HUDEP-2 (cell line): ENCODE measurements at regions not wholly inside any gene's neighbourhood (a gene's known extent, or its start where the extent isn't known, plus 50 kb on each side); places are given as distances from the start of the nearest gene placed in this dataset.
A peak's percentile ranks its signal among the peaks of the same experiment; 100 is the strongest.
"Not testable (repeated sequence)": the region's sequence is repeated elsewhere in the genome, so short reads cannot be mapped to it uniquely, and the experiment has no call there.

Experiments
- DNase-seq, 76 experiments: peaks; one replicate each; lab custom pipeline; 2025; ENCODE audit not compliant: unreplicated experiment in 76 of 76; lab: John Stamatoyannopoulos, UW

DNA sequence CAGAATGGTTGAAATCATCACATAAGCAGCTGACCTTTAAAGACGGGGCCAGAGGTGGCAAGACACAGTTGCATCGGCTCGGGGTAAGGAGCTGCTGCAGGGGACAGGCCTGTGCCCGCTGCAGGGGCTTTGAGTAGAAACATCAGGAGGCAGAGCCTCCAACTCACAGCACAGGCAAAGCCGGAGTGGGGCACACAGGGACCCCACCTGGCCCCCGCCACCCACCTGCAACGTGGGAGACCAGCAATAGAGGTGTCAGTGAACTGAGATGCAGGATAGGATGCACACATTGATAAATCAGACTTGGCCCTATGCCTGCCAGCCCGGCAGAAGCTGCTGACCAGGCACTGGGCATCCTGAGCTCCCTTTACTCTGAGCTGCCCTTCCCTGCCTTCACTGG, 257.2 kb downstream of the NPHP4 start:
- DNase-seq: no peak

DNA sequence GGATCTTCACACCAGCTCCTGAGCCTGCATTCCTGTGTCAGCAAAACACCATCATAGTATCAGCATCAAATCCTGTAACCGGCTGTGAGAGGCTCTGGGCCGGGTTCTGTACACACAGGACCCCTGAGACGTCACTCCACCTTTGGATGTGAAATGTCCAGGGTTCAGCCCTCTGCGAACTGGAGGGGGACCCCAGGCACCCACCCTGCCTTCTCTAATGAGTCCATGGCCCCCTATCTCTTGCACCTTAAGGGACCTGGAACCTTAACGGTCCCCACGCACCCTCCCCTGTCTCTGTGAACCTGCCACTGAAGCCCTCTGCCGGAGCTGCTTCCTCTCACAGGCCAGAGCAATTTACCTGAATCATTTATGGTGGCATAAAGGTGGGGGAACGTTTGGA, 257.8 kb downstream of the NPHP4 start:
- no peak for DNase-seq

GRCh38 chr1:5733596-5733995, 258.6 kb downstream of the NPHP4 start:
- DNase-seq: no peak

DNA sequence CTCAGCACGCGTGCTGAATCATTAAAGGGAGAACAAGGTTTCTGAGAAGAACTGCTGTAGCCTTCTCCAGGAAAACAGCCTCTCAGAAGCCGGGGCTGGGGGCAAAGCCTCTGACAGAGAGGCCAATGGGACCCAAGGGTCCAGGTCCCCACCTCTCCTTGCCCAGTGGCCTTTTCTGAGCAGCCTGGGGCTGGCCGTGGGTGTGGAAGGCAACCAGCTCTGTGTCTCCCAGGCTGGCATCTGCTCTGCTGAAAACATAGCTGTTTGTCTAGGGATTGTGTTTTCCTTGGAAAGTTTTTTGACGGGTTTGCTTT, 261.2 kb downstream of the NPHP4 start:
- DNase-seq: no peak

DNA sequence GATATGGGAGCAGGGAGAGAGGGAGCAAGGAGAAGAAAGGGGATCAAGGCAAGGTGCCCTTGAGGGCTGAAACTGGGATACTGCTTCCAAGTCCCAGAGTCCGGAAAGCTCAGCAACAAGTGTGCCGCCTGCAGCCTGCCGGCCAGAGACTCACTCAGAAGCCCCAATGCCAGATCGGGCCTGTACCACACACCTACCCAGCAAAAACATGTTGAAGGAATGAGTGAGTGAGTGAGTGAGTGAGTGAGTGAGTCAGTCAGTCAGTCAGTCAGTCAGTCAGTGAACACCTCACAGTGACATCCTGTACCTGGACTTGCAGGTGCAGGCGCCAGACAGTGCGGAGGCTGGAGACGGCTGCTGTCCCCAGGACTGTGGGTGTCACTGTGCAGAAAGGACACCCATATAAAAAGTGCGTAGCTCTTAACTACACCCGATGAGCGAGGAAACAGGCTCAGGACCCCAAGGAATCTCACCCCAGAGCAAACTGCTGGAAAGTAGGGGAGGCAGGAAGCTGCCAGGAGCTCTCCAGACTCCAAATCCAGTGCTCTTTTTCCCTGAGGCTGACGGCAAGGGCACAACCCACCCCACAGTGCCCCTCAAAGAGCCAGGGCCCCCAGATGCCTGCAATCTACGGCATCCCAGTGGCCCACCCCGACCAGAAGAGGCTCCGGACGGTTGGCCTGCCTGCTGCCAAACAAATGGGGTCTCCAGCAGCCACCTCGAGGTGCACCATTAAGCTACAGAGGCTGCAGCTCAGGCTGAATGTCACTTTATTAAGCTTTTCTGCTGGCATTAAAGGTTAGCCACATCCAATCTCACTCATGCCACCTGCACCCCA, 261.7 kb downstream of the NPHP4 start:
- no peak for DNase-seq

DNA sequence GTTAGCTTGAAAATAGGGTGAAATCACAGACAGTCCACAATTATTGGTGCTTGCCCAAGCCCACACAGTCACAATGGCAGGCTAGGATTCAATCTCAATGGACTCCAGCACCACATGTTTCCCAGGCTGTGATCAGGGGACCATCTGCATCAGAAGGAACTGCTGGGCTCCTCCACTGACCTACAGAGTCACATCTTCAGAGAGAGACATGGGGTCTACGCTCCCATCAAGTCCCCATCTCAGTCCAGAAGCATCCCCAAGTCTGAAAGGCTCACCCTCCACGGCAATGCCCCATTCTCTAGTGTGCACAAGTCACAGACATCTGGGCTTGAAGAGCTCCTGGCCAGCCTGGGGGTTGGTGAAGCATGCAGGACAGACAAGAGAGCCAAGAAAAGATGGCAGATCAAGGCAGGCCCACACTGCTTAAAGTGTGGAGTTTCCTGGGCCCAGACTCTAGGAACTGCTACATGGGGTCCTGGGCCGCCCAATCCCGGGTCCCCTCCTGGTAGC, 262.5 kb downstream of the NPHP4 start:
- no peak for DNase-seq

DNA sequence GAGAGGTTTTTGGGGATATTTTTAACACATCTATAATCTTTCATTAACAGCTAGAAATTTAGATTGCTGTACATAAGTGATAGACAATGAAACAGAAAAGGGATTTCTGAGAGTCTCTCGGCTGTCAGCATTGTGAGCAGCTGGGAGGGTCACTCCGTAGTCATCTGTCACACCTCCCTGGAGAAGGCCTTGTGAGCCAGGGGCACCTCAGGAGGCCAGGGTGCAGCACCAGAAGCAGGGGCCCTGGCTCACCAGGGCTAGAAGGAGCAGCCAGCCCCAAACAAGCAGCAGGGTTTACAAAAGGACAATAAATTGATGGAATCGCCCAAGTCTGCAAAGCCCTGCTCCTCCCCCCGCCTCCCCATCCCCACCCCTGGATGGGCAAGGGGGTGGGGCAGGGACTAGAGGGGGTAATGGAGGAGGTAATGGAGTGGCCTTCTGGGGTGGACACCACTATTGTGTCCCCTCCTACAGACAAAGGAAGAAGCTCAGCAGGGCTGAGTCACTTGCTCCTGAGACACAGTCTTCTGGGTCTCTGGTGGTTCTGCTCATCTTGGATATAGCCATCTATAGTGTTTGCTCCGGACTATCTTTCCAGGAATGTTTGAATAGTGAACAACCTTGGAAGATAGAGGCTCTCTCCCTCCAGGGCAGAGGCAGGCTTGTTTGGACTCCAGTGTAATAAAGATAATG, 263.4 kb downstream of the NPHP4 start:
- no peak for DNase-seq

GRCh38 chr1:5727871-5728643, 264.2 kb downstream of the NPHP4 start:
- DNase-seq: no peak

DNA sequence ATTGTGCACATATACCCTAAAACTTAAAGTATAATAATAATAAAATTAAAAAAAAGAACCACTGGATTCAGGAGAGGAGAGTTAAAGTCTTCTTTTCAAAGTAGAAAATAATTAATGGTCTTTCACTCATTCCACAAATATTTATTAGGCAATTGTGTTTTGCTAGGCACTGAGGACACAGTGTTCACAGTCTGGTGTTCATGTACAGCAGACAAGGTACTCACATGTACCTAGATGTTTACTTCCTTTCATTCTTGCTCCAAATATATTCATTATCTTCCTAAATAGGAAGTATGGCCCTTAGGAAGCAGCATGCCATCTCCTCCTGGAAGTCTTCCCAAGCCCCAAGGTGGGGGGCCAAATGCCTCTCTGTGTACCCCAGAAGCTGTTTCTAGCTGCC, 265.0 kb downstream of the NPHP4 start:
- no peak for DNase-seq

- not testable (repeated sequence) for DNase-seq
Measured at GRCh38 chr1:5726586-5727184, 265.5 kb downstream of the NPHP4 start.

DNA sequence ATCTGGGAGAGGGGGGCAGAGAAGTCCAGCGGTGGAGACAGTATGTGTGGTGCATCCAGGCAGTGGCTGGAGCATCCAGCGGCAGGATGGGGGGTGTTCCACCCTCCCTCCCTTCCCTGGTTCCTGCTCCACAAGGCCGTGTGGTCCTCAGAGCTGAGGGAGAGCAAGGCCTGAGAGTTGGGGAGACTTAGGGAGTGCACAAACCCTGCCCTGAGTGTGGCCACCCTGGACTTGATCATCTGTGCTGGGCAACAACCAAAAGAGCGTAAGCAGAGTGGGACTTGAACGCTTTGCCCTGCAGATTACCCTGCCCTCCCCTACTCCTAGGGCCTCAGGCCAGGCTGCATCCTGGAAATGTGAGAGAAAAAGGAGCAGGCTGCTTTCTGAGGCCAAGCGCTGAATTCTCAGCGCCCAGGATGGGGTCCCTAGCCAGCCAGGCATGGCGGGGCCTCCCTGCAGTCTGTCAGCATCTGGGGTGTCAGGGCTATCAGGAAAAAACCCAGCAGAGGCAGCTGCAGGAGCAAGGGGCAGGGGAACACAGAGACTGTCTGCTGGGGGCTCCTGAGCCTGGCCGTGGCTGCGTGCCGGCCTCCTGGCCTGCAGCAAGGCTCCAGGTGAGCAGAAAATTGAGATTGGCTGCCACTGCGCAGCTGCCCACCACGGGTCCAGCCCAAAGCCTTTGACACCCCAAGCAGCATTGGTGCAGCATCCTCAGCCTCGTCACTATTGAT, 266.2 kb downstream of the NPHP4 start:
- no peak for DNase-seq

DNA sequence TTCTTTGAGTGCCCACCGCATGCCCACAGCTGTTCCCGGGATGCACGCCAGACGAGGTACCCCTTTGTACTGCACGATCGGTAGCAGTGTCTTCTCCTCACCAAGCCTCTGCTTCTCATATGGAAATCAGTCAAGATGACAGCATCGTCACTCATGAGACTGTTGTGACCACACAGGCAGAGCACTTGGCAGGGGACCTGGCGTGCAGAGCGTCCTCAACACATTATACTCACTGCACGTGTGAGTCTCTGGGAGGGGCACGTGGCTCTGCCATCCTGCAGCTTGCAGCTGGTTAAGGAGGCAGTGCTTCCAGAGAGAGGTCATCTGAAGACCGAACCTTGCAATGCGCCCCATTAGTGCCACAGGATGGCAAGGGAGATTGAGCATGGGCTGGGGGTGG, 266.8 kb downstream of the NPHP4 start:
- DNase-seq: no peak

GRCh38 chr1:5724847-5725246, 267.4 kb downstream of the NPHP4 start:
- DNase-seq: no peak

DNA sequence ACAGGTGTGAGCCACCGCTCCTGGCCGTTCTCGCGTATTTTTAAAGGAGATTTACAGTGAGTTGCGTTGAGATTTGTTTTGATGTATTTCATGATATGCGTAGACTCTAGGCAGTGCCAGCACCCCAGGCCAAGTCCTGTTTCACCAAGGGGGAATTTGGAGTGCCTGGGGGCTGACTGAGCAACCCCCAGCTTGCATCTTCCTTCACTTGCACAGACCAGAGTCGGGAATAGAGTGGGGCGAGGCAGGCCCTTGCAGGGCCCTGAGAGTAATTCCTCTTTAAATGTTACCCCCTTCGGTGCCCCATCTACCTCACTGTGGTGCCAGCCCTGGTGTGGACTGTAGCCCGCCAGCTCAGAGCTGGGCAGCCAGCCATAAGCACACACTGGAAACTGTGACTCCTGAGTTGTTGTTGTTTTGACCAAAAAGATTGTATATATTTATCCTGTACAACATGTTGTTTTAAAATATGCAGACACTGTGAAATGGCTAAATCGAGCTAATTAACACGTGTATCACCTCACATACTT, 269.5 kb downstream of the NPHP4 start:
- DNase-seq: peak in 7 of 76 experiments; percentile 25 to 41 (median 28)

DNA sequence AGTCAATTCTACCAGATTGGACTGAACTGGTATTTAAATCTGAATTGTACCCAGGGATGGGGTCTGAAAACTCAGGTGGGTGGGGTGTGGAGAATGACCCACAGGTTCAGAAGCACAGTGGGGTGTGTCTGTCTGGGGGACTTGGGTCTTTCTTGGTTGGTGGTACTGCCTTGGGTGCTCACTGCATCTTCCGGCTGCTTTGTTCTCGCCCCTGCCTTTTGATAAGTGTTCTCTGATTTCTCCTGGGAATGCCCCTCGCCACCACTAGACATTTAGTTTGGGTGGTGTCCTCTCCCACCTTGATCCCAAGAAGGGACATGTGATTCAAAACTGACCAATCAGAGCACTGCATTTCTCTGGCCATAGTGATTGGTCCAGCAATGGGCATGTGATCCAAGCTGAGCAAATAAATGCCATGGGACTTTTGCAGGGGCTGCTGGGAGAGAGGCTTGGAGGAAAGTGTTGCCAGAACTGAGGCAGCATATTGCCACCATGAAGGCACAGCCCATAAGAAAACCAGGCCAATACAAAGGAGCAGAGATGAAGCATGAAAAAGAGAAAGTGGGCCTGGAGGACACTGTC, 270.5 kb downstream of the NPHP4 start:
- DNase-seq: no peak

GRCh38 chr1:5720936-5721335, 271.3 kb downstream of the NPHP4 start:
- no peak for DNase-seq

DNA sequence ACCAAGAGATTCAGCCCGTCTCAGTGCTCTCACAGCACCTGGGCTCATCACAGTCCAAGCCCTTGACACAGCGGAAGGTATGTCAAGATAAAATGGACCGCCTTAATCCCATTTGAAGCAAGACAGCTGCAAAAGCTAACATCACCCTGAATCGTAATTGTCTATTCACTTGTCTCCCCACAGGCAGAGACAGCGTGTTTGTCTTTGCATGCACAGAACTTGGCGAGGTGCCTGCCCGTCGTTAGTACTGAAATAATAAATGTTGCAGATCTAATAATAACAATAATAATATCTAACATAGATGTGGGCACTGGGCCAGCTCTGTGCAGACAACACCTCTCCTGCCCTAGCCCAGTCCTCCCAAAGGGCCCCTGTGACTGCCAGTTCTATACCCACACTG, 271.7 kb downstream of the NPHP4 start:
- DNase-seq: no peak

DNA sequence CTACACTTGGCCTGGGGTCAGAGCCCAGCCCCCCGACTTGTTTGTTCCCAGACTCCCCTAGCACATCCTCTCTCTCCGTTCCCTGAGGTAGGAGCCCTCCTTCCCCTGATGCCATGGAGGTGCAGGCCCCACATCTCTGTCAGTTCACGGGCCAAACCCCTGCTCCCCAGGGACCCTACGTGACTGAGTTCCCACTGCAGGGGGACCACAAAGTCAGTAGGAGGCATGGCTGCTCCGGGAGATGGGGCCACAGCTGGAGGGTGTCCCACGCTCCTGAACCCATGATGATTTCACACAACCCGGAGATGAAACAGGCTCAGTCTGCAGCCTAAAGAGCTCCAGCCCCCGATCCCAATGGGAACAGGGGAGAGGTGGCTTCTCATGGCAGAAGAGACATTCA, 272.2 kb downstream of the NPHP4 start:
- DNase-seq: no peak

DNA sequence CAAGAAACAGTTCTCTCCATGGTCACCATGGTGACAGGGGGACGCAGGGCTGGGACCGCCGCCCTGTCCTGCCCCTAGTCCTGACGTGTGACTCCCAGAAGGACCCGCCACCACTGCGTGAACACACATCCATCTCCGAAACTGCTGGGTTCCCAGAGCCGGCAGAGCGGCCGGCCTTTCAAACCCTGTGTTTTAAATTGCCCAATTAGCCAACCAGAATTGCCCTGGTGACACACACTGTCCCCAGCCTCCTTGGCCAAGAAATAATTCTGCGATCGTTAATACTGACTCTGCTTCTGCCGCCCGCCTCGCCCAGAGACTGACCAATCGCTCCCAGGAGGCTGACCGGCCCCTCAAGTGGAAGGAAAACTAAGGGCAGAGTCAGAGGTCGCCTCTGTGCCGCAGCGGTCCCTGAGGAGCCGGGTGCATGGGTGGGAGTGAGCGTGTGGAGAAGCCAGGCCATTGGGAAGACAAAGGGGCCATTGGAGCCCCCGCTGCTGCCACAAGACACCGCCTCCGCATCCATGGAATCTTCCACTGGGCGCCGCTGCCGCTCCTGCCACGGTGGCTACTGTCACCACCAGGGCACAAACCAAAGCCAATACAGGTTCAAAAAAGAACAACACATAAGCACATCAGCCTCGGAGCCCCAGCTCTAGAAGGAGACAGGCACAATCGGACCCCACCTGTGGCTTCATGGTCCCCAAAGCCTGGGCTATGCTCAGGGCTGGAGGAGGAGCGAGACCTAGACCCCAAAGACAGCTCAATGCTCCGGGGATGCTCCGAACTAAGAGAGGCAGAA, 273.2 kb downstream of the NPHP4 start:
- DNase-seq: no peak
